ENCODE measurements at regions not wholly inside any gene's neighbourhood (a gene's known extent, or its start where the extent isn't known, plus 50 kb on each side); places are given as distances from the start of the nearest gene placed in this dataset.

DNA sequence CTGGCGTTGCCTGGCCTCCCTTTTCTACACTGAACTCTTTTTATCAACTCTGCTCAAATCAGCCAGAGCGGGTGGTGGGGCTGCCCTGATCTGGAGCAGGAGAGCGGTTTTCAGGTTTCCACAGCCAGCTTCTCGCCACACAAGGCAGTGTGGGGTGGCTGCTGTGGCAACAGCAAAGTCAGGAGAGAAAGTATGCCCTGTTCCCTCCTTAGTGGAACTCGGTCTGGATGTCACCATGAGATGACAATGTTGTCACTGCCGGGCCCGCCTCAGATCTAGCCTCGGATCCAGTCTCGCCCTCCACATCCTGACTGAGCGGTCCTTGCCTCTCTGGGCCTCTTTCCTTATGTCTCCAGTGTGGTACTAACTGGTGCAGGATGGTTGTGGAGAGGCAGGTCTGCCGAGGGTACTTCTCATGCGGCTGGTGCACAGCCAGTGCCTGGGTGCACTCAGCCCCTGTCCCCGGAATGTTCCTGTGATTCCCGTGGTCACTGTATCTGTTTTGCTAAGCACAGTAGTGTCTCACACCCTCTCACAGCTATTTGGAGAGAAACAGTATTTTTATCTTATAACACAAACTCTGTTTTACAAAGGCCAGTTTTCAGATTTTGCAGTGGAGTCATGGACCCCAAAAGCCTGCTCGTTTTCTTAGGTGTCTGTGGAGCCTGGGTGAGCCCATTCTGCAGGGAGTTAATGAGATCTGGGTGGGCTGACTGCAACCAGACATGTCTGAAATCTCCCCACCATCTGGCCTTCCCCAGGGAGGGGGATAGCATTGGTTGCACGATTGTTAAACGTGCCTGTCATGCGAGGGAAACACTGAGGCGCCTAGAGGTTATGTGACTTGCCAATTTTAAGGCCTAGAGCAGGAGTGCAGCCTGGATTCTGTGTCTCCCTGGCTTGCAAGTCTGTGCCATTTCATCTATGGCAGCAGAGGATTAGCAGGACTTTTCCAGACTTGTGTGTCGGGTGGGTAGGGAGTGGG is 261.1 kb upstream of the AGAP1 start:
- TF ChIP-seq, protein P1, sequence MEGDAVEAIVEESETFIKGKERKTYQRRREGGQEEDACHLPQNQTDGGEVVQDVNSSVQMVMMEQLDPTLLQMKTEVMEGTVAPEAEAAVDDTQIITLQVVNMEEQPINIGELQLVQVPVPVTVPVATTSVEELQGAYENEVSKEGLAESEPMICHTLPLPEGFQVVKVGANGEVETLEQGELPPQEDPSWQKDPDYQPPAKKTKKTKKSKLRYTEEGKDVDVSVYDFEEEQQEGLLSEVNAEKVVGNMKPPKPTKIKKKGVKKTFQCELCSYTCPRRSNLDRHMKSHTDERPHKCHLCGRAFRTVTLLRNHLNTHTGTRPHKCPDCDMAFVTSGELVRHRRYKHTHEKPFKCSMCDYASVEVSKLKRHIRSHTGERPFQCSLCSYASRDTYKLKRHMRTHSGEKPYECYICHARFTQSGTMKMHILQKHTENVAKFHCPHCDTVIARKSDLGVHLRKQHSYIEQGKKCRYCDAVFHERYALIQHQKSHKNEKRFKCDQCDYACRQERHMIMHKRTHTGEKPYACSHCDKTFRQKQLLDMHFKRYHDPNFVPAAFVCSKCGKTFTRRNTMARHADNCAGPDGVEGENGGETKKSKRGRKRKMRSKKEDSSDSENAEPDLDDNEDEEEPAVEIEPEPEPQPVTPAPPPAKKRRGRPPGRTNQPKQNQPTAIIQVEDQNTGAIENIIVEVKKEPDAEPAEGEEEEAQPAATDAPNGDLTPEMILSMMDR (IDR thresholded peaks at IDR 0.05; ENCODE audit: poor library complexity) = no peak
- TF ChIP-seq EZH2 (IDR thresholded peaks at IDR 0.05; ENCODE audit: borderline replicate concordance) (no peak), EZH2phosphoT487 (IDR thresholded peaks at IDR 0.05; ENCODE audit: low read depth, severe bottlenecking, unreplicated experiment) (no peak)

Measured in hepatocyte (in vitro differentiated cells).